Neuronal stem cell (in vitro differentiated cells): ENCODE measurements at regions not wholly inside any gene's neighbourhood (a gene's known extent, or its start where the extent isn't known, plus 50 kb on each side); places are given as distances from the start of the nearest gene placed in this dataset.
A peak's percentile ranks its signal among the peaks of the same experiment; 100 is the strongest.

Source experiments
- DNase-seq: peaks from one replicate; pipeline ENCODE4 v3.0.0-alpha.2; 2013; ENCODE audit warnings: low spot score
- H2AFZ ChIP-seq: one replicate; pipeline ENCODE4 v1.6.1; 2013; ENCODE audit warnings: mild to moderate bottlenecking, low read length, inconsistent platforms
- H2AK5ac ChIP-seq: 2 replicates; pipeline ENCODE4 v1.6.1; 2013; ENCODE audit warnings: low read depth, mild to moderate bottlenecking, inconsistent platforms, low read length, moderate library complexity, mixed read lengths
- H2BK120ac ChIP-seq: 2 replicates; pipeline ENCODE4 v1.6.1; 2013; ENCODE audit warnings: low read depth, mild to moderate bottlenecking, inconsistent platforms, low read length, moderate library complexity, mixed read lengths
- H2BK12ac ChIP-seq: one replicate; pipeline ENCODE4 v1.6.1; 2013; ENCODE audit warnings: low read length, inconsistent platforms
- H2BK15ac ChIP-seq: 2 replicates; pipeline ENCODE4 v1.6.1; 2013; ENCODE audit warnings: mild to moderate bottlenecking, low read length, inconsistent platforms, mixed read lengths
- H2BK5ac ChIP-seq: one replicate; pipeline ENCODE4 v1.6.1; 2013; ENCODE audit warnings: inconsistent platforms, mild to moderate bottlenecking, low read length, moderate library complexity
- H3K14ac ChIP-seq: one replicate; pipeline ENCODE4 v1.6.1; 2013; ENCODE audit warnings: low read length, inconsistent platforms
- H3K18ac ChIP-seq: 2 replicates; pipeline ENCODE4 v1.6.1; 2013; ENCODE audit warnings: low read length, inconsistent platforms
- H3K23ac ChIP-seq: 2 replicates; pipeline ENCODE4 v1.6.1; 2013; ENCODE audit warnings: low read depth, mild to moderate bottlenecking, mixed read lengths, low read length, inconsistent platforms; ENCODE audit not compliant: poor library complexity
- H3K27ac ChIP-seq: replicated peaks from 3 replicates; pipeline ENCODE4 v1.5.1; 2013; ENCODE audit warnings: low read length, inconsistent platforms
- H3K27me3 ChIP-seq, 3 experiments: 2 replicates each; pipeline ENCODE4 v1.6.1; 2013; ENCODE audit warnings: low read length in 3 of 3, mild to moderate bottlenecking in 2 of 3, inconsistent platforms in 1 of 3, low read depth in 1 of 3, mixed read lengths in 1 of 3, moderate library complexity in 1 of 3; ENCODE audit not compliant: control insufficient read depth in 3 of 3, insufficient read depth in 3 of 3
- H3K36me3 ChIP-seq, 2 donors: replicated peaks in 1 of 2; 2 replicates each; pipeline ENCODE4 v1.6.1; 2013; ENCODE audit warnings: low read length in 2 of 2; ENCODE audit not compliant: control insufficient read depth in 2 of 2, insufficient read depth in 2 of 2
- H3K4ac ChIP-seq: 2 replicates; pipeline ENCODE4 v1.6.1; 2013; ENCODE audit warnings: inconsistent platforms, mild to moderate bottlenecking, low read length, moderate library complexity
- H3K4me1 ChIP-seq, 2 donors: 1 replicate in 1 of 2; 2 replicates in 1 of 2; pipeline ENCODE4 v1.6.1; 2013; ENCODE audit warnings: low read length in 2 of 2, low read depth in 1 of 2; ENCODE audit not compliant: control insufficient read depth in 2 of 2, insufficient read depth in 1 of 2
- H3K4me2 ChIP-seq: one replicate; pipeline ENCODE4 v1.6.1; 2013; ENCODE audit warnings: mild to moderate bottlenecking, low read length, inconsistent platforms; ENCODE audit not compliant: insufficient read depth, poor library complexity, severe bottlenecking
- H3K4me3 ChIP-seq, 2 donors: 2 replicates each; pipeline ENCODE4 v1.5.1; 2013; ENCODE audit warnings: low read length in 2 of 2, mild to moderate bottlenecking in 2 of 2, inconsistent platforms in 1 of 2, moderate library complexity in 1 of 2
- H3K79me1 ChIP-seq: one replicate; pipeline ENCODE4 v1.6.1; 2013; ENCODE audit warnings: low read depth, mild to moderate bottlenecking, inconsistent platforms, low read length, moderate library complexity
- H3K9ac ChIP-seq: one replicate; pipeline ENCODE4 v1.6.1; 2013; ENCODE audit warnings: mild to moderate bottlenecking, low read depth, low read length, inconsistent platforms; ENCODE audit not compliant: poor library complexity
- H3K9me3 ChIP-seq, 2 donors: replicated peaks in 1 of 2; 2 replicates each; pipeline versions ENCODE3 to v1.6.1; 2013; ENCODE audit warnings: low read length in 2 of 2, mild to moderate bottlenecking in 2 of 2, inconsistent platforms in 1 of 2, low read depth in 1 of 2, mixed read lengths in 1 of 2, moderate library complexity in 1 of 2; ENCODE audit not compliant: control insufficient read depth in 2 of 2, insufficient read depth in 1 of 2
- H4K8ac ChIP-seq: one replicate; pipeline ENCODE4 v1.6.1; 2013; ENCODE audit warnings: low read depth, mild to moderate bottlenecking, inconsistent platforms, low read length, moderate library complexity
- H4K91ac ChIP-seq: one replicate; pipeline ENCODE4 v1.6.1; 2013; ENCODE audit warnings: low read length, low read depth, mild to moderate bottlenecking, inconsistent platforms; ENCODE audit not compliant: poor library complexity
- WGBS, 2 donors: extraction: QIAGEN DNeasy Blood & Tissue Kit; methylation state at CpG; one replicate each; pipeline ENCODE4 v1.1.7; 2013; ENCODE audit warnings: missing lambda C conversion rate in 2 of 2, mixed read lengths in 1 of 2; ENCODE audit not compliant: insufficient read length in 2 of 2, insufficient replicate concordance in 1 of 2; ENCODE audit errors: extremely low coverage in 2 of 2; 5-methylcytosine and 5-hydroxymethylcytosine counted together

DNA sequence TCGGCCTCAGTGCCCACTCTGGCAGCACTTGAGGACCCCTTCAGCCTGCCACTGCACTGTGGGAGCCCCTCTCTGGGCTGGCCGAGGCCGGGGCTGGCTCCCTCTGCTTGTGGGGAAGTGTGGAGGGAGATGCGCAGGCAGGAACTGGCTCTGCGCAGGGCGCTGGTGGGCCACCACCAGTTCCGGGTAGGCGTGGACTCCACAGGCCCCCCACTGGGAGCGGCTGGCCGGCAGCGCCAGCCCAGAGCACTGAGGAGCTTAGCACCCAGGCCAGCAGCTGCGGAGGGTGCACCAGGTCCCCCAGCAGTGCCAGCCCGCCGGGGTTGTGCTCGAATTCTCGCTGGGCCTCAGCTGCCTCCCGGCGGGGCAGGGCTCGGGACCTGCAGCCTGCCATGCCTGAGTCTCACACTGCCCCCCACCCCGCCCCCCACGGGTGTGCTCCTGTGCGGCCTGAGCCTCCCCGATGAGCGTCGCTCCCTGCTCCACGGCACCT lies 216.9 kb upstream of the TACR3 start:
- H3K27ac ChIP-seq = no peak overlapping the region
- no peaks in the 10 kb centered on the region for H3K4me1 ChIP-seq
- H3K4me2 ChIP-seq = no peak overlapping the region
- H2BK120ac ChIP-seq = no peak overlapping the region
- no peak overlapping the region for H3K18ac ChIP-seq
- H2AFZ ChIP-seq = no peak overlapping the region
- H2BK15ac ChIP-seq = no peak overlapping the region
- no peak overlapping the region for H3K23ac ChIP-seq
- no CpG with 5 or more reads among the region's 26 CpGs for WGBS, 2 donors
- no peak overlapping the region for H3K4me3 ChIP-seq
- H3K27me3 ChIP-seq = no peaks in the 10 kb centered on the region
- H2BK5ac ChIP-seq = no peak overlapping the region
- H3K4ac ChIP-seq = no peak overlapping the region
- no peaks in the 10 kb centered on the region for H3K79me1 ChIP-seq
- H3K9me3 ChIP-seq = peaks cover 3 to 7% of the 10 kb centered on the region in 2 donors
- H3K36me3 ChIP-seq = no peaks in the 10 kb centered on the region
- no peak overlapping the region for H2BK12ac ChIP-seq
- DNase-seq = no peak
- H4K91ac ChIP-seq = no peak overlapping the region
- no peak overlapping the region for H4K8ac ChIP-seq
- H3K9ac ChIP-seq = no peak overlapping the region
- no peak overlapping the region for H2AK5ac ChIP-seq
- H3K14ac ChIP-seq = no peak overlapping the region

DNA sequence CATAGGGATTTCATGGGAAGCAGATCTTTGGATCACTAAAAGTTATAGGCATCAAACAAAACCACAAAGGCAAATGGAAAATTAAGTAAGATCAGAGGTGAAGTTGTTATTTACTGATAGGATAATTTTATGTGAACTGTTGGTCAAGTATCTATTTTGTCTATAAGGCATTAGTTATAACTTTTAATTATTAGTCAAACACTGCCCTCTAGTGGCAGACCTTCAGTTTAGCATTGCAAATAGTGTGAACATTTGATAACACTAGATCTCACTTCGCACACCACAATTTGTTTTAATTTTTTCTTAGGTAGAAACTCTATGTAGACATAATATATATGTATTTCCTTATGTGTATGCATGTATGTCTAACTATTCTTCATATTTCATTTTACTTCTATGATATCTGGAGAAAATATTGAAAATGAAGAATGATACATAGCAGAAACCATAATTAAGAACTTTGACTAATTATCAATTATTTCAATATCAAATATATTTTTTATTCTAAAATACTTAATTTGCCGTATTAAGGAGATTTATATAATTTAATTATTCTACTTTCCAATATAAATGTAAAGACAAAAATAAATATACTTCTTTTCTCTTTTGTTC lies 214.5 kb upstream of the TACR3 start:
- H3K9me3 ChIP-seq = peaks cover 3 to 7% of the 10 kb centered on the region in 2 donors
- no peak overlapping the region for H3K18ac ChIP-seq
- WGBS, 2 donors = no CpG with 5 or more reads among the region's 2 CpGs
- H3K36me3 ChIP-seq = no peaks in the 10 kb centered on the region
- H2AFZ ChIP-seq = peak overlapping the region; percentile 36
- H3K9ac ChIP-seq = no peak overlapping the region
- no peaks in the 10 kb centered on the region for H3K27me3 ChIP-seq
- no peaks in the 10 kb centered on the region for H3K79me1 ChIP-seq
- no peak overlapping the region for H2BK12ac ChIP-seq
- peak; percentile 39 for DNase-seq
- no peak overlapping the region for H4K91ac ChIP-seq
- H3K4me2 ChIP-seq = no peak overlapping the region
- no peak overlapping the region for H3K27ac ChIP-seq
- no peak overlapping the region for H3K14ac ChIP-seq
- no peak overlapping the region for H3K4me3 ChIP-seq
- no peaks in the 10 kb centered on the region for H3K4me1 ChIP-seq
- H3K4ac ChIP-seq = no peak overlapping the region
- H3K23ac ChIP-seq = no peak overlapping the region
- no peak overlapping the region for H2BK5ac ChIP-seq
- H2AK5ac ChIP-seq = no peak overlapping the region
- no peak overlapping the region for H2BK15ac ChIP-seq
- no peak overlapping the region for H4K8ac ChIP-seq
- H2BK120ac ChIP-seq = no peak overlapping the region

DNA sequence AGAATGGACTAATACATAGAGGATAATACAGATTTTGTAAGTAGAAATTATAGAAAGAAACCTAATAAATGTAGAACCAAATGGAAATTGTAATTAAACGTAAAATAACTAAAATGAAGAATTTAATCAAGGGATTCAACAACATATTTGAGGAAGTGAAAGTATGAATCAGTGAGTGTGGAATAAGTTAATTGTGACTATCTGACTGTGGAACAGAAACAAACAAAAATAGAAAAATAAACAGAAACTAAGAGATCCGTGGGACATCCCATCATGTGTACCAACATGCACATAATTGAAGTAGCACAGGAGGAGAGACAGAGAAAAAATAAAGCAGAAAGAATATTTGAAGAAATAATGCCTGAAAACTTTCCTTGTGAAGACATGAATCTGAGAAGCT lies 208.6 kb upstream of the TACR3 start:
- no peak overlapping the region for H2BK5ac ChIP-seq
- no peaks in the 10 kb centered on the region for H3K9me3 ChIP-seq
- no peak overlapping the region for H2BK120ac ChIP-seq
- H3K4me1 ChIP-seq = no peaks in the 10 kb centered on the region
- H3K36me3 ChIP-seq = no peaks in the 10 kb centered on the region
- H4K91ac ChIP-seq = no peak overlapping the region
- H2AFZ ChIP-seq = no peak overlapping the region
- H3K14ac ChIP-seq = no peak overlapping the region
- no peaks in the 10 kb centered on the region for H3K79me1 ChIP-seq
- H3K4me3 ChIP-seq = no peak overlapping the region
- H3K23ac ChIP-seq = no peak overlapping the region
- H3K27ac ChIP-seq = no peak overlapping the region
- no peak overlapping the region for H3K9ac ChIP-seq
- no peak overlapping the region for H3K4ac ChIP-seq
- no peaks in the 10 kb centered on the region for H3K27me3 ChIP-seq
- H2AK5ac ChIP-seq = no peak overlapping the region
- no peak overlapping the region for H3K4me2 ChIP-seq
- no peak overlapping the region for H2BK15ac ChIP-seq
- no CpG with 5 or more reads among the region's 2 CpGs for WGBS, 2 donors
- H3K18ac ChIP-seq = no peak overlapping the region
- H2BK12ac ChIP-seq = no peak overlapping the region
- DNase-seq = no peak
- H4K8ac ChIP-seq = no peak overlapping the region

DNA sequence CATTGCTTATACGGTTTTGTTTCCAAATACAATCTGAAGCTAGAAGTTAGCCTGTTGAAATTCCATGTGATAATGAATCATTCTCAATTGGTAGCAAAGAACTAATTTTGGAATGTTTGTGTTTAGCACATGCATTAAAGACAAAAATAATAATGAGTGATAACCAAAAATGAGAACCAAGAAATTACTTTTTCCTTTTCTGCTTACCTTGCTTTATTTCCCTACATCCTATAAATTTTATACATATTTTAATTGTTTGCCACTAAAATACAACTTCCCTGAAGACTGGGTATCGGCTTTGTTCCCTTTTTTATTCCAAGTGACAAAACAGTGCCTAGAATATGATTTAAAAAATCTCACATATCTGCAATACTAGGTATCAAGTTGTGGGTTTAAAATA lies 203.8 kb upstream of the TACR3 start:
- H2BK15ac ChIP-seq = no peak overlapping the region
- no peak overlapping the region for H3K4ac ChIP-seq
- H3K4me1 ChIP-seq = peaks cover 0 to 4% of the 10 kb centered on the region in 2 donors
- no CpG with 5 or more reads among the region's 2 CpGs for WGBS, 2 donors
- no peaks in the 10 kb centered on the region for H3K9me3 ChIP-seq
- no peaks in the 10 kb centered on the region for H3K36me3 ChIP-seq
- H3K4me2 ChIP-seq = no peak overlapping the region
- no peak overlapping the region for H3K23ac ChIP-seq
- H3K4me3 ChIP-seq = no peak overlapping the region
- no peaks in the 10 kb centered on the region for H3K79me1 ChIP-seq
- no peak overlapping the region for H4K8ac ChIP-seq
- no peak overlapping the region for H3K14ac ChIP-seq
- H2BK5ac ChIP-seq = no peak overlapping the region
- no peak overlapping the region for H2AK5ac ChIP-seq
- H3K9ac ChIP-seq = no peak overlapping the region
- H3K18ac ChIP-seq = no peak overlapping the region
- DNase-seq = no peak
- H2BK120ac ChIP-seq = no peak overlapping the region
- no peak overlapping the region for H2AFZ ChIP-seq
- no peak overlapping the region for H2BK12ac ChIP-seq
- no peak overlapping the region for H3K27ac ChIP-seq
- H3K27me3 ChIP-seq = no peaks in the 10 kb centered on the region
- no peak overlapping the region for H4K91ac ChIP-seq
